ENCODE measurements at regions not wholly inside any gene's neighbourhood (a gene's known extent, or its start where the extent isn't known, plus 50 kb on each side); places are given as distances from the start of the nearest gene placed in this dataset.

DNA sequence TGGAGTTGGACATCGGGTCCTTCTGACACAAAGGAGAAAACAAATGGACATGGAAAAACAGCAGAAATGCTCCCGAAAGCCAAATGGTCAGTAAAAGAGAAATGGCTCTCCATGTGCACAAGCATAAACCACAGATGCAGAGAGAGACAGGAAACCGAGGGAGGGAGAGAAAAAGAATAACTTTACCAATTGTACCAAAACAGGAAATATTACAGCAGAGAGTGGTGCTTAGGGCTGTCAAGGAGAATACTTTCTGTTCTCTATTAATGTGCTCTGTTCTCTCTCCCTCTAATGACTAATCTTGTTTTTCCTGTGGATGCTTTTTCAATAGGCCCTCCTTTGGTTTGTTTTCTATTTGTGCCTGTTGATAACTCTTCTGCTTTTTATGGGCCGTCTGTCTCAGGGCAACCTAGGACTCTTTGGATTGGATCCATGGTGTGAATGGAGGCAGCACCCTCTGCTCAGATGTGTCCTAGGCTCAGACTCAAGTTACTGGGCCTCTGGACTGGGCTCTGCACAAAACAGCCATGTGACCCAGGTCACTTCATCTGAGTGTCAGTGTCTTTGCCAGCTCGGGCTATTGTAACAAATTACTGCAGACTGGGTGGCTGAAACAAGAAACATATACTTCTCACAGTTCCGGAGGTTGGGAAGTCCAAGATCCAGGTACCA is 663.0 kb downstream of the NPHP4 start:
- TF ChIP-seq, protein P1, sequence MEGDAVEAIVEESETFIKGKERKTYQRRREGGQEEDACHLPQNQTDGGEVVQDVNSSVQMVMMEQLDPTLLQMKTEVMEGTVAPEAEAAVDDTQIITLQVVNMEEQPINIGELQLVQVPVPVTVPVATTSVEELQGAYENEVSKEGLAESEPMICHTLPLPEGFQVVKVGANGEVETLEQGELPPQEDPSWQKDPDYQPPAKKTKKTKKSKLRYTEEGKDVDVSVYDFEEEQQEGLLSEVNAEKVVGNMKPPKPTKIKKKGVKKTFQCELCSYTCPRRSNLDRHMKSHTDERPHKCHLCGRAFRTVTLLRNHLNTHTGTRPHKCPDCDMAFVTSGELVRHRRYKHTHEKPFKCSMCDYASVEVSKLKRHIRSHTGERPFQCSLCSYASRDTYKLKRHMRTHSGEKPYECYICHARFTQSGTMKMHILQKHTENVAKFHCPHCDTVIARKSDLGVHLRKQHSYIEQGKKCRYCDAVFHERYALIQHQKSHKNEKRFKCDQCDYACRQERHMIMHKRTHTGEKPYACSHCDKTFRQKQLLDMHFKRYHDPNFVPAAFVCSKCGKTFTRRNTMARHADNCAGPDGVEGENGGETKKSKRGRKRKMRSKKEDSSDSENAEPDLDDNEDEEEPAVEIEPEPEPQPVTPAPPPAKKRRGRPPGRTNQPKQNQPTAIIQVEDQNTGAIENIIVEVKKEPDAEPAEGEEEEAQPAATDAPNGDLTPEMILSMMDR (IDR thresholded peaks at IDR 0.05): no peak
- no peak for TF ChIP-seq POLR2A (IDR thresholded peaks at IDR 0.05)

Measured in right lobe of liver (tissue), 4 donors.